HG02798 (cell line): ENCODE measurements at regions not wholly inside any gene's neighbourhood (a gene's known extent, or its start where the extent isn't known, plus 50 kb on each side); places are given as distances from the start of the nearest gene placed in this dataset.

Experiments used
- ATAC-seq: cut with Tn5 transposase; IDR thresholded peaks from one replicate; pipeline ENCODE4 v1.9.1; 2021; ENCODE audit warnings: mild to moderate bottlenecking; ENCODE audit not compliant: unreplicated experiment, poor library complexity

DNA sequence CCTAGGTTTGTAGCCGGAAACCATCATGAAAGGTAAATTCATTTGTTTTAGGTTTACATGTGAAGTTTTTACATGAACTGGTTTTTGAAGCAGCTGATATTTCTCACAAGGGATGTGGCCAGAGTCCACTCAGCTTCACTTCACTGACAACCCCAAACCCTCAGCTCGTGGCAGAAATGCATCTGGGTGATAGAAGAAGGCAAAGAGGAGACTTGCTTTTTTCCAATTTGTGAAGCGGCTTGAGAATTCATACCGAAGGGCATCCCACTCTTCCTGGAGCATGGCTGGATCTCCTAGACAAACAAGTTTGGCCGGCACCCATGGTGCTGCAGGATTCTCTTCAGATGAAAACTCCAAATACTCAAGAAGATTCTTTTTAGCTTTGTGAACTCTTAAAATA, 392.8 kb upstream of the CNR1 start:
- no peak for ATAC-seq

GRCh38 chr6:88556663-88557062, 390.5 kb upstream of the CNR1 start:
- ATAC-seq: no peak

GRCh38 chr6:88548891-88549505, 382.9 kb upstream of the CNR1 start:
- no peak for ATAC-seq

DNA sequence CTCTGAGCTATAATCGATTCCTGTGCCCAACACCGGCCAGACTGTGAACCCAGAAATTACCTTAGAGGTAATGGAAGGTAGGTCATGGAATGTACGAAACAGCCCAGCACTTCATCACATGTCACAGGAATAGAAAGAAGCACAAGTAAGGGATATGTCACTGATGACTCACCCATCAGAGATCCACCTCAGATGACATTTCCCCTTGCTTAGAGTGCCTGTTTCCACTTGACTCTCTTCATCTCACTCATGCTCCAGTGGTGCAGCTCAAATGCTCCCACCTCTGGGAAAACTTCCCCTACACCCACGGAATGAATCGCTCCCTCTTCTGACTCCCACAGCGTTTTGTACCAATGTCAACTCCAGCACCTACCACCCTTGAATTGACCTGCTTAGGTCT, 381.6 kb upstream of the CNR1 start:
- no peak for ATAC-seq

DNA sequence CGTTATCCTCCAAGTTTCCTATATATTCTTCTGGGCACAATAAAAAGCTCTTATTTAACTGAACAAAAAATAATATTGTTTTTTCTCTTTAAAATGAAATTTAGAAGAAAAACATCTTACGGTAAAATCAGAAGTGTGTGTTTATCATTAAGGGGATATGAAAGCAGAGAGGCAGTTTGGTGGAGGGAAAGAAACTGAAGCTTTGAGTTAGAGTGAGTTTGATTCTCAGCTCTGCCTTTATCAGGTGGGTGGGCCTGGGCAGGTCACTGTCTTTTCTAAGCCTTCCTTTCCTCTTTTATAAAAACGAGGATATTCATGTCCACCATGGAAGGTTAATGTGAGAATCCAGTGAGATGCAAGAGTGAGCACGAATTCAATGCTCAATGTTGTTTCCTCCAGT, 379.8 kb upstream of the CNR1 start:
- ATAC-seq: no peak

- no peak for ATAC-seq
Observed at GRCh38 chr6:88544986-88545612, 379.0 kb upstream of the CNR1 start.

GRCh38 chr6:88539295-88539764, 373.2 kb upstream of the CNR1 start:
- ATAC-seq: no peak

DNA sequence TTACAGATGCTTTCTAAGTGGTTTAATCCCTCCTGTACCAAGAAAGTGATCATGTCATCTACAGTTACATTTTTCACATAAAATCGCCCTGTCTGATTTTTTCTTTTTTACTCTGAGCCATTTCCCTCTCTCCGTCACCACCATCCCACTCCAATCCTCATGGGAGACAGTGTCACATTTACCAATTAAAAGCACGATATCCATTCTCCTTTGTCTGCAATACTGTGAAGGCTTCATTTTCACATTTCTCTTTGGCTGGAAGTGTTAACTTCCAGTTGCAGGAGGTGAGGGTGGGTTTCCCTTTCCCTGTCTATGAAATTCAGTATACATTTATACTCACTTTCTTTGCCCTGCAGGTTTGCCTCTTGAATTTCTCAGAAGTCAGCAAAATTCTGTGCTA, 372.7 kb upstream of the CNR1 start:
- ATAC-seq: no peak

DNA sequence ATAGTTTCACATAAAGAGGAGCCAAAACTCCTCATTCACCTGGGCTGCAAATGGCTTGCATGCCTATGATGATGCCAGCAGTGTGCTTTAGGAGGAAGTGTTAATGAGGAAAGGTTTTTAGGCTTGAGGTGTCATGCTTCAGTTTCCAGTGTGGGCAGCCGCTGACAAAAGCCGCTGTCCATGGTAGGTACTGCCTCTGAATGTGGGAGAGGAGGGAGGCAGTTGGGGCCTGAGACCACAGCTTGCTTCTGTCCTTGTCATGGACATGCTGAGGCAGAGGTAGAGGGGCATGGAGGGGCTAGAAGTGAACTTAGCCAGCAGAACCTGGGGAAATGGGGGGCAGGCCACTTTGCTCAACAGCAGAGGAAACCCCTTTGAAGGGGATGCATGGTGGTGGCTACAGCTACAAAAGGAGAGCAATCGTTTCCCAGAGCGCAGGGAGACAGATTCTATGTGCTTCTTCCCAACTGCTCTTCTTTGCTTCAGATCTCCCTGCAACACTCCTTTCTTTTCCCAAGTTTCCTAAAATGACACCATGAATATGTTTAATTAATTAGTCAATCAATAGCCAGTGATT, 372.1 kb upstream of the CNR1 start:
- ATAC-seq: no peak

DNA sequence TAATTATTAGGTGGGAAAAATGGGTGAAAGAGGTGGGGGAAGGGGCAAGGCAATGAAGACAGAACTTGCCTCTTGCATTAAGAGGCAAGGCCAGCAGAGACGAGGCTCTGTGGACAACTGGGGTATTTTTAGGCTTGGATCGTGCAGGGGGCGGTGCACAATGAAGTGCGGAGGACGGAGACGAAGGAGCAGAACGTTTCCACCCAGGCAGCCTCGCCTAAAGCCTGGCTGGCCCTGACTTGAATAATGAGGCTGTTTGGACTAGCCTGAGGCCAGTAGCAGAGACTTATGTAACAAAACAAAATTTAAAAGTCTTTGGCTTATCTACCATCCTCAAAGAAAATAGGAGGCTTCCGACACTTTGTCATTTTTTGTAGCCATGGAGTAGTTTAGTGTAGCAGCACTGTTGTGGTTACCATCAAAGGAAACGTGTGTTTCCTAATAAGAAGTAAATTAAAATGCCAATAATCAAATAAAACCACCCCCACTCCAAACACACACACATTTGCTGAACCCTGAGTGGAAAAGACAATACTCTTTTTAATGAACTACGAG, 370.0 kb upstream of the CNR1 start:
- ATAC-seq: no peak

DNA sequence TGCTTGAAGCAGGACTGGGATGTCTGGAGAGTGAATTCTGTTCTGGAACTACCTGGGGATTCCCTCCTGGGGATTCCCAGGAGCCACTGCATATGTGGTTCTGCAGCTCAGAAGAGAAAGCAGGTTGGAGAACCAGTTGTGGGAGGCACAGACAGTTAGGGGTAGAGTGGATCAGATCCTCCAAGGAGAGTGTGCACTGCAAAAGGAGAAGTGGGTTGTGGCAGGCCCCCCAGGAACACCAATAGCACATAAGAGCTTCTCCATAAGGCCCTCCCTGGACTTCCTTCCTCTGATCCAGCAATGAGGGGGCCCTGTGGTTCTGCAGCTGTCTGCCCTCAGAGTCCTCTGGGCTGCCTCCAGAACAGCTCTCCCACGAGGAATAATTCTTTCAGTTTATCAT, 369.2 kb upstream of the CNR1 start:
- no peak for ATAC-seq

- no peak for ATAC-seq
Observed at GRCh38 chr6:88532241-88532860, 366.2 kb upstream of the CNR1 start.

DNA sequence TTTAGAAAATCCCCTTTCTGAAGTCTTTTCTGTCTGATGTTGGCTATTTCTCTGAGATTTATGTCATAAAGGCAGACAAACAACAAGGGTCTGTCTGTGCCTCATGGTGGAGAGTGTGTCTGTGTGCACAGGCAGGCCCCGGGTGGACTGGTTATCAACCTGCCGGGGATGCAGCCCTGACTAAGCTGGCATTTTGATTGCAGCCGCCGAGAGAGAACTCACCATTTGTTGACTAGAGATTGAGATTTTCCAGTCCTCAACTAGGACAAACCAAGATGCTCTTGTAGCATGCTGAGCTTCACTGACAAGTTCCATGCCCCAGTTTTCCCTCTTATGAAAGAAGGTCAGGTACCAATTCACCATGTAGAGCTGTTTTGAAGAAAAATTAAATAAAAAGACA, 363.6 kb upstream of the CNR1 start:
- no peak for ATAC-seq

DNA sequence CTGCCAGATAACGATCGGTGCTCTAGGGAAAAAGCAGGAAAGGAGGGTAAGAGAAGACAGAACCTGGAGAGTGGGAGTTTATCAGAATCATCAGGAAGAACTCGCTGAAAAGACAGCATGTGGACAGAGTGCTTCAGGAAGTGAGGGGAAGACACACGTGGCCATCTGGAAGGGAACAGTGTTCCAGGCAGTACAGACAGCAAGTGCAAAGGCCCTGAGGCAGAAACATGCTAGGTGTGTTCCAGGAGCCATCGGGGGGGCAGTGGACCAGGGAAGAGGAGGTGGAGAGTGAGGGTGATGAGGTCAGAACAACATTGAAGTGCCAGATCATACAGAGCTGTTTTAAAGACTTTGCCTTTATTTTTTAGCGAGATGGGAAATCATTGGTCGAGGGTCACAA, 354.3 kb upstream of the CNR1 start:
- ATAC-seq: no peak

- ATAC-seq: no peak
Observed at GRCh38 chr6:88520017-88520338, 353.8 kb upstream of the CNR1 start.

- no peak for ATAC-seq
Observed at GRCh38 chr6:88519301-88520016, 353.3 kb upstream of the CNR1 start.

DNA sequence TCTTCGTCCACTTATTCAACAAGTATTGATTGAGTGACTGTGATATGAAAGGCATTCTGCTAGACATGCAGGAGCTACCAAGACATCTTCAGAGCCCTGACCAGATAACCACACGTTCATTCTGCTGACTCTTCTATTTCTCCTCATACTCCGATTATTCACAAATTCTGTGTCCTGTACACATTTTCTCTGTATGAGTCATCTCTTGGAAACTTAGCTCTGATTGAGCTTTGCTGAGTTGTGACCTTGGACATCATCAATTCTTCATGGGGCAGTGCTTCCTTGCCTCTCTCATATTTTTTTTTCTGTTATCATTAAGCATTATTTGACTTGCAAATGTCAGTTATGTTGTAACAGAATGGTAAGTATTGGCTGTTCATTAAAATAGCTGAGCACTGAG, 351.6 kb upstream of the CNR1 start:
- ATAC-seq: no peak

GRCh38 chr6:88513920-88514319, 347.8 kb upstream of the CNR1 start:
- no peak for ATAC-seq

GRCh38 chr6:88513471-88513870, 347.3 kb upstream of the CNR1 start:
- no peak for ATAC-seq

DNA sequence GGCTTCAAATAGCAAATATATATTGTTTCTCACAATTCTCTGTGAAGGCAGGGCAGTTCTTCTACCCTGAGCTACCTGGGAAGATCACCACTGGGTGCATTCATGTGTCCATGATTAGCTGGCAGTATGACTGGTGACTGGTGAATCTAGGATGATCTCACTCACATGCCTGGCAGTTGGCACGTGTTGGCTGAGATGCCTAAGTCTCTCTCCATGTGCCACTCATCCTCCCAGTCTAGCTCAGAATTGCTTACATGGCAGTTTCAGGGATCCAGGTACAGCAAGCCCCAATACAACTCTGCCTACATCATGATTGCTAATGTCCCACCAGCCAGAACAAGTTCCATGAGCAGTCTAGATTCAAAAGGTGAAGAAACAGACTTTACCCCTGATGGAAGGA, 346.8 kb upstream of the CNR1 start:
- no peak for ATAC-seq

- no peak for ATAC-seq
Observed at GRCh38 chr6:88502391-88502790, 336.2 kb upstream of the CNR1 start.
